ENCODE measurements at regions not wholly inside any gene's neighbourhood (a gene's known extent, or its start where the extent isn't known, plus 50 kb on each side); places are given as distances from the start of the nearest gene placed in this dataset.

DNA sequence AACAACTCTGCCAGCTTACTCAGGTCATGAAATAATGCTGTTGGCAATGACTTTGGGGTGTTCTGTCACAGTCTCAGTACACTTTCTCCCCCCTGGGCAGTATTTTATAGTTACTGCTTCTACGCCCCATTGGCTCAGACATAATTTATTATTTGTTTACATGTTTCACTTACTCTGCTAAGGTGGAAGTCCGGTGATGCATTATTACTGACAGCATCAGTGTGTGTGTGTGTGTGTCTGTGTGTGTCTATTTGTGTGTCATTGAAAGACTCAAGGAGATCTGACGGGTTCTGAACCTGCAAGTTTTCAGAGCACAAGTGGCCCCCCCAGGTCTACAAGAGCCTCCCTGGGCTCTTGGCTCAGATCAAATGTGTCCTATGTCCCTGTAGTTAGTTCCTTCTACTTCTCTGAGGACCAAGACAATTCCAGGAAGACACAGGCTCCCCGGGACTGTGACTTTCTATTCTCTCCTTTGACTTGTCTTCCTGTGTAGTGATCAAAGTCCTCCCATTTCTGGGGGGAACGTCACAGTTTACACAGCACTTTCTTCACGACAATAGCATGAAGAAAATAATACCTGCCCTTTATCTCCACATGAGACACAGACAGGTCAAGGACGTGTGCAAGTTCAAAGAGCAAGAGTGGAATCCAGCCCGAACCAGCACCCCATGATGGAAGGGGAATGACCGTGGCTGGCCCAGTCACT is 283.7 kb upstream of the GATB start:
- TF ChIP-seq, protein P1, sequence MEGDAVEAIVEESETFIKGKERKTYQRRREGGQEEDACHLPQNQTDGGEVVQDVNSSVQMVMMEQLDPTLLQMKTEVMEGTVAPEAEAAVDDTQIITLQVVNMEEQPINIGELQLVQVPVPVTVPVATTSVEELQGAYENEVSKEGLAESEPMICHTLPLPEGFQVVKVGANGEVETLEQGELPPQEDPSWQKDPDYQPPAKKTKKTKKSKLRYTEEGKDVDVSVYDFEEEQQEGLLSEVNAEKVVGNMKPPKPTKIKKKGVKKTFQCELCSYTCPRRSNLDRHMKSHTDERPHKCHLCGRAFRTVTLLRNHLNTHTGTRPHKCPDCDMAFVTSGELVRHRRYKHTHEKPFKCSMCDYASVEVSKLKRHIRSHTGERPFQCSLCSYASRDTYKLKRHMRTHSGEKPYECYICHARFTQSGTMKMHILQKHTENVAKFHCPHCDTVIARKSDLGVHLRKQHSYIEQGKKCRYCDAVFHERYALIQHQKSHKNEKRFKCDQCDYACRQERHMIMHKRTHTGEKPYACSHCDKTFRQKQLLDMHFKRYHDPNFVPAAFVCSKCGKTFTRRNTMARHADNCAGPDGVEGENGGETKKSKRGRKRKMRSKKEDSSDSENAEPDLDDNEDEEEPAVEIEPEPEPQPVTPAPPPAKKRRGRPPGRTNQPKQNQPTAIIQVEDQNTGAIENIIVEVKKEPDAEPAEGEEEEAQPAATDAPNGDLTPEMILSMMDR (IDR thresholded peaks at IDR 0.05; ENCODE audit: low read depth, low read length), result no peak
- TF ChIP-seq POLR2A (IDR thresholded peaks at IDR 0.05; ENCODE audit: extremely low read depth, insufficient read length) (no peak), MAX (IDR thresholded peaks at IDR 0.05; ENCODE audit: low read depth, low read length) (no peak)

Measured in NB4 (cell line).